HL-60 (cell line): ENCODE measurements at regions not wholly inside any gene's neighbourhood (a gene's known extent, or its start where the extent isn't known, plus 50 kb on each side); places are given as distances from the start of the nearest gene placed in this dataset.
"Not testable (repeated sequence)": the region's sequence is repeated elsewhere in the genome, so short reads cannot be mapped to it uniquely, and the experiment has no call there.

Source experiments
- DNase-seq, 2 experiments: peaks; one replicate each; pipeline ENCODE4 v3.0.0-alpha.2; 2010 to 2020; ENCODE audit warnings: low read depth in 1 of 2, low spot score in 1 of 2
- H3K27ac ChIP-seq: fragments of 250-450 bp; sonication (Bioruptor Pico); replicated peaks from 2 replicates; pipeline ENCODE4 v1.5.1; 2020; ENCODE audit warnings: mild to moderate bottlenecking, moderate library complexity
- H3K27me3 ChIP-seq: fragments of 250-450 bp; sonication (Bioruptor Pico); 2 replicates; pipeline ENCODE4 v1.5.1; 2021; ENCODE audit warnings: mild to moderate bottlenecking, moderate library complexity; ENCODE audit not compliant: insufficient read depth, poor library complexity, severe bottlenecking
- H3K4me3 ChIP-seq: replicated peaks from 2 replicates; pipeline ENCODE4 v1.5.1; 2011; ENCODE audit warnings: mild to moderate bottlenecking, control low read depth, low read length; ENCODE audit not compliant: insufficient read depth
- CTCF ChIP-seq: IDR thresholded peaks from one replicate; pipeline ENCODE4 v1.5.1; 2011; ENCODE audit warnings: low read length, control low read depth, inconsistent platforms; ENCODE audit not compliant: insufficient read depth
- GABPA ChIP-seq: IDR thresholded peaks from 2 replicates; pipeline ENCODE4 v1.6.1; 2012; ENCODE audit warnings: low read depth
- POLR2AphosphoS5 ChIP-seq: IDR thresholded peaks from 2 replicates; pipeline ENCODE4 v1.6.1; 2012; ENCODE audit warnings: low read depth
- REST ChIP-seq: IDR thresholded peaks from 2 replicates; pipeline ENCODE4 v1.6.1; 2012; ENCODE audit warnings: low read depth; ENCODE audit not compliant: insufficient replicate concordance
- SPI1 ChIP-seq: IDR thresholded peaks from 2 replicates; pipeline ENCODE4 v1.6.1; 2012; ENCODE audit warnings: low read depth, mild to moderate bottlenecking, borderline replicate concordance

- Histone ChIP-seq H3K4me3 (no peak overlapping the region), H3K27me3 (peaks cover 12% of the 10 kb centered on the region), H3K27ac (no peak overlapping the region)
- TF ChIP-seq SPI1 (no peak), REST (no peak), POLR2AphosphoS5 (no peak), CTCF (no peak), GABPA (no peak)
- DNase-seq, result no peak
These were observed 173.1 kb downstream of the LACC1 start for GRCh38 chr13:44052780-44053184.

GRCh38 chr13:44053208-44053607, 173.5 kb downstream of the LACC1 start:
- TF ChIP-seq POLR2AphosphoS5 (no peak), REST (no peak), CTCF (no peak), SPI1 (no peak), GABPA (no peak)
- Histone ChIP-seq H3K27ac (no peak overlapping the region), H3K27me3 (peaks cover 14% of the 10 kb centered on the region), H3K4me3 (no peak overlapping the region)
- no peak for DNase-seq

GRCh38 chr13:44054525-44054924, 174.8 kb downstream of the LACC1 start:
- Histone ChIP-seq H3K4me3 (no peak overlapping the region), H3K27ac (no peak overlapping the region), H3K27me3 (peaks cover 18% of the 10 kb centered on the region)
- no peak for TF ChIP-seq CTCF
- no peak for TF ChIP-seq REST
- TF ChIP-seq GABPA, result no peak
- DNase-seq, result no peak

- not testable (repeated sequence) for H3K4me3 ChIP-seq, H3K27ac ChIP-seq, DNase-seq
- H3K27me3 ChIP-seq, result peaks cover 18% of the 10 kb centered on the region
These were observed 176.0 kb downstream of the LACC1 start for GRCh38 chr13:44055681-44056080.
